ENCODE measurements at regions not wholly inside any gene's neighbourhood (a gene's known extent, or its start where the extent isn't known, plus 50 kb on each side); places are given as distances from the start of the nearest gene placed in this dataset.

DNA sequence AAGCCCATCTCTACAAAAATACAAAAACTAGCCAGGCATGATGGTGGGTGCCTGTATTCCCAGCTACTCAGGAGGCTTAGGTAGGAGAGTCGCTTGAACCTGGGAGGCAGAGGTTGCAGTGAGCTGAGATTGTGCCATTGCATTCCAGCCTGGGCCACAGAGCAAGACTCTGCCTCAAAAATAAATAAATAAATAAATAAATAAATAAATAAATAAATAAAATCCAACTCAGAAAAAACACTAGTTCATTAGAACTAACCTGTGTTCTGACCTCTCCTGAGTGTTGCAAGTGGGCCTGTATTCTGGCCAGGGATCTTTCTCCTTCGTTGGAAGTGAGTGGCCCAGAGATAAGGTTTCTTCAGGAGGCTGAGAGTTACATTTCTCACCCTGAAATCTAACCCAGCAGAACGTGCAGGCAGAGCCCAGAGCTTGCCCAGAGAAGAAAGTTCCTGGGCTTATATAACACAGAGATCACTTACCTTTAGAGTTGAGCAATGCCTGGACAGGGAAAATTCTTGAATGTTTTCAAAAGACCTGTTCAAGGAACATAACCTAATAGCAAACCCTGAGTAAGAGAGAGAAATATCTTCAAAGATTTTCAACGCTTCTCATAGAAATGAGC, 583.9 kb downstream of the MCTP2 start:
- Histone ChIP-seq H3K27ac (replicated peaks) (no peak overlapping the region), H3K4me3 (replicated peaks; ENCODE audit: insufficient read depth, low read length) (no peak overlapping the region), H3K27me3 (ENCODE audit: insufficient read depth, poor library complexity, severe bottlenecking) (no peaks in the 10 kb centered on the region)
- TF ChIP-seq, protein P1, sequence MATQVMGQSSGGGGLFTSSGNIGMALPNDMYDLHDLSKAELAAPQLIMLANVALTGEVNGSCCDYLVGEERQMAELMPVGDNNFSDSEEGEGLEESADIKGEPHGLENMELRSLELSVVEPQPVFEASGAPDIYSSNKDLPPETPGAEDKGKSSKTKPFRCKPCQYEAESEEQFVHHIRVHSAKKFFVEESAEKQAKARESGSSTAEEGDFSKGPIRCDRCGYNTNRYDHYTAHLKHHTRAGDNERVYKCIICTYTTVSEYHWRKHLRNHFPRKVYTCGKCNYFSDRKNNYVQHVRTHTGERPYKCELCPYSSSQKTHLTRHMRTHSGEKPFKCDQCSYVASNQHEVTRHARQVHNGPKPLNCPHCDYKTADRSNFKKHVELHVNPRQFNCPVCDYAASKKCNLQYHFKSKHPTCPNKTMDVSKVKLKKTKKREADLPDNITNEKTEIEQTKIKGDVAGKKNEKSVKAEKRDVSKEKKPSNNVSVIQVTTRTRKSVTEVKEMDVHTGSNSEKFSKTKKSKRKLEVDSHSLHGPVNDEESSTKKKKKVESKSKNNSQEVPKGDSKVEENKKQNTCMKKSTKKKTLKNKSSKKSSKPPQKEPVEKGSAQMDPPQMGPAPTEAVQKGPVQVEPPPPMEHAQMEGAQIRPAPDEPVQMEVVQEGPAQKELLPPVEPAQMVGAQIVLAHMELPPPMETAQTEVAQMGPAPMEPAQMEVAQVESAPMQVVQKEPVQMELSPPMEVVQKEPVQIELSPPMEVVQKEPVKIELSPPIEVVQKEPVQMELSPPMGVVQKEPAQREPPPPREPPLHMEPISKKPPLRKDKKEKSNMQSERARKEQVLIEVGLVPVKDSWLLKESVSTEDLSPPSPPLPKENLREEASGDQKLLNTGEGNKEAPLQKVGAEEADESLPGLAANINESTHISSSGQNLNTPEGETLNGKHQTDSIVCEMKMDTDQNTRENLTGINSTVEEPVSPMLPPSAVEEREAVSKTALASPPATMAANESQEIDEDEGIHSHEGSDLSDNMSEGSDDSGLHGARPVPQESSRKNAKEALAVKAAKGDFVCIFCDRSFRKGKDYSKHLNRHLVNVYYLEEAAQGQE (IDR thresholded peaks at IDR 0.05; ENCODE audit: insufficient replicate concordance, low read depth) = no peak
- TF ChIP-seq GABPA (IDR thresholded peaks at IDR 0.05; ENCODE audit: low read depth) = no peak
- TF ChIP-seq, protein P2, sequence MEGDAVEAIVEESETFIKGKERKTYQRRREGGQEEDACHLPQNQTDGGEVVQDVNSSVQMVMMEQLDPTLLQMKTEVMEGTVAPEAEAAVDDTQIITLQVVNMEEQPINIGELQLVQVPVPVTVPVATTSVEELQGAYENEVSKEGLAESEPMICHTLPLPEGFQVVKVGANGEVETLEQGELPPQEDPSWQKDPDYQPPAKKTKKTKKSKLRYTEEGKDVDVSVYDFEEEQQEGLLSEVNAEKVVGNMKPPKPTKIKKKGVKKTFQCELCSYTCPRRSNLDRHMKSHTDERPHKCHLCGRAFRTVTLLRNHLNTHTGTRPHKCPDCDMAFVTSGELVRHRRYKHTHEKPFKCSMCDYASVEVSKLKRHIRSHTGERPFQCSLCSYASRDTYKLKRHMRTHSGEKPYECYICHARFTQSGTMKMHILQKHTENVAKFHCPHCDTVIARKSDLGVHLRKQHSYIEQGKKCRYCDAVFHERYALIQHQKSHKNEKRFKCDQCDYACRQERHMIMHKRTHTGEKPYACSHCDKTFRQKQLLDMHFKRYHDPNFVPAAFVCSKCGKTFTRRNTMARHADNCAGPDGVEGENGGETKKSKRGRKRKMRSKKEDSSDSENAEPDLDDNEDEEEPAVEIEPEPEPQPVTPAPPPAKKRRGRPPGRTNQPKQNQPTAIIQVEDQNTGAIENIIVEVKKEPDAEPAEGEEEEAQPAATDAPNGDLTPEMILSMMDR (IDR thresholded peaks at IDR 0.05; ENCODE audit: insufficient read depth, low read length) = no peak
- TF ChIP-seq POLR2AphosphoS5 (IDR thresholded peaks at IDR 0.05; ENCODE audit: low read depth) = no peak
- no peak for TF ChIP-seq SPI1 (IDR thresholded peaks at IDR 0.05; ENCODE audit: borderline replicate concordance, low read depth)
- no peak for DNase-seq (ENCODE audit: low read depth in 1 of 2, low spot score in 1 of 2)

DNA sequence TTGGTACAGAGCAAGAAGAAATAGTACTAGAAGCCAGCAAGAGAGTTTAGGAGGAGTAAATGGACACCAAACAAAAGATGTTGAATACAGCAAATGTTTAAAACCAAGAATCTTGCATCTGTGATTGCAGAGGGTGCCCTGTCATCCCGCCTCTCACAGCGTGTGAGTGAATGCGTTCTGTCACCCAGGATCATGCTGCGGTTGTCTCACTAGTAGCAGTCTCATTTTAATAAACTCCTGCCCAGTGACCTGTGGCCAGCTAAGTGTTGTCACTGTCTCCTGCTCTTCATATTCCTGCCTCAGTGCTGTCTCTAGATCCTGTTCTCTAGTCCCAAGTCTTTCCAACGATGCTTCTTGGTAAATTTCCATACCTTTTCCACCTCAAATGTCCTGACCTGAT, 584.6 kb downstream of the MCTP2 start:
- H3K27me3 ChIP-seq (ENCODE audit: insufficient read depth, poor library complexity, severe bottlenecking) = no peaks in the 10 kb centered on the region
- no peak overlapping the region for H3K27ac ChIP-seq (replicated peaks)
- no peak for DNase-seq (ENCODE audit: low read depth in 1 of 2, low spot score in 1 of 2)
- no peak overlapping the region for H3K4me3 ChIP-seq (replicated peaks; ENCODE audit: insufficient read depth, low read length)
- TF ChIP-seq SPI1 (IDR thresholded peaks at IDR 0.05; ENCODE audit: borderline replicate concordance, low read depth) (no peak), POLR2AphosphoS5 (IDR thresholded peaks at IDR 0.05; ENCODE audit: low read depth) (no peak), GABPA (IDR thresholded peaks at IDR 0.05; ENCODE audit: low read depth) (no peak)
- TF ChIP-seq, protein P2 (IDR thresholded peaks at IDR 0.05; ENCODE audit: insufficient read depth, low read length) = no peak
- TF ChIP-seq, protein P1 (IDR thresholded peaks at IDR 0.05; ENCODE audit: insufficient replicate concordance, low read depth) = no peak

DNA sequence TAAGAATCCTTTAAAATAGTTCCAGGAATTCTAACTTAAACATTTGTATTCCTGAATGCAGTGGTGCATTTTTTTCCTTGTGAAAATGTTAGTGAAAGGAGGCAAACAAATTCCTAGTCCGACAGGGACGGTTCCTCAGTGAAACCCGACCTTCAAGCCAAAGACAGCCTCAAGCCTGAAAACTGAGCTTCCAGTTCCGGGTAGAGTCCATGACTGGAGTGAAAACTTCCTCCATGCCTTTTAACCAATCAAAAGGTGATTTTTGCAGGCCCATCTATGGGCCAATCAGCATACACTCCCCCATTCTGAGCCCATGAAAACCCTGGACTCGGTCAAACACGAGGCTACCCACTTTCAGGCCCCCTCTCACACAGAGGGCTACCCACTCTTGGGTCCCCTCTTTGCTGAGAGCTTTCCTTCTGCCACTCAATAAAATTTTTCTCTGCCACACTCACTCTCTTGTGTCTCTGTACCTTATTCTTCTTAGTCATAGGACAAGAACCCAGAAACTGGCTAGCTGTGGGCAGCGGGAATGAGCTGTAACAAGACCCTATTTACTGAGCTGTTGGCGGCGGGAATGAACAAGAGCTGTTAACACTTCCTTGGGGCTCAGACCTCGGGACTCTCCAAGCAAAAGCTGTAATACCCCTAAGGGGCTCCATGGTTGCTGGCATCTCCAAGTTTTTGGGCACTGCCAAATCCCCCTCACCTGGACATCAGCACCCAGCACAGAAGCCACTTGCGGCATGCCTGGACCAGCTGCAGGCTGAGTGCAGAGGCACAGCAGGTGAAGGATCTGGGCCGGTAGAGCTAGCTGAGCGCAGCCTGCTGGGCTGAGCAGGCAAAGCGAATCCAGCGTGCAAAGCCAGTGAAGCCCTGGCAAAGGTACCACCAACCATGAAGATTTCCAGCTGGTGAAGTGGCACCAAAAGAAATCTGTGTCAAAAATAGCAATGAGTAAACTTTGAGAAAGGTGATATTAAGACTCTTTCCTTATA, 598.8 kb downstream of the MCTP2 start:
- DNase-seq (ENCODE audit: low read depth in 1 of 2, low spot score in 1 of 2) = no peak
- no peak overlapping the region for H3K27ac ChIP-seq (replicated peaks)
- TF ChIP-seq, protein P2 (IDR thresholded peaks at IDR 0.05; ENCODE audit: insufficient read depth, low read length) = no peak
- TF ChIP-seq, protein P1 (IDR thresholded peaks at IDR 0.05; ENCODE audit: insufficient replicate concordance, low read depth) = no peak
- H3K4me3 ChIP-seq (replicated peaks; ENCODE audit: insufficient read depth, low read length) = no peak overlapping the region
- H3K27me3 ChIP-seq (ENCODE audit: insufficient read depth, poor library complexity, severe bottlenecking) = no peaks in the 10 kb centered on the region
